Erythroblast (primary cell): ENCODE measurements at regions not wholly inside any gene's neighbourhood (a gene's known extent, or its start where the extent isn't known, plus 50 kb on each side); places are given as distances from the start of the nearest gene placed in this dataset.

ENCODE experiments used
- GATA1 ChIP-seq: IDR thresholded peaks from 2 replicates; pipeline ENCODE4 v1.6.1; 2011; ENCODE audit warnings: low read depth, mild to moderate bottlenecking, control low read depth, low read length, moderate library complexity
- POLR2A ChIP-seq: IDR thresholded peaks from 2 replicates; pipeline ENCODE4 v1.6.1; 2011; ENCODE audit warnings: mild to moderate bottlenecking, low read length

- TF ChIP-seq POLR2A = no peak
- no peak for TF ChIP-seq GATA1
Measured at GRCh38 chr2:126368758-126369157, 287.2 kb upstream of the GYPC start.
